Skin epidermis (tissue), 12 donors: ENCODE measurements at regions not wholly inside any gene's neighbourhood (a gene's known extent, or its start where the extent isn't known, plus 50 kb on each side); places are given as distances from the start of the nearest gene placed in this dataset.

Source experiments
- H3K27ac ChIP-seq, 21 experiments: fragments of 200-600 bp; sonication (generic) in 11 of 21; one replicate each; pipeline ENCODE4 v1.5.0; 2020; ENCODE audit warnings: mild to moderate bottlenecking in 3 of 21, inconsistent platforms in 2 of 21, moderate library complexity in 2 of 21
- H3K4me3 ChIP-seq, 7 experiments: fragments of 200-600 bp; sonication (generic) in 2 of 7; one replicate each; pipeline ENCODE4 v1.5.0; 2020; ENCODE audit warnings: inconsistent platforms in 2 of 7, mild to moderate bottlenecking in 2 of 7, moderate library complexity in 1 of 7

DNA sequence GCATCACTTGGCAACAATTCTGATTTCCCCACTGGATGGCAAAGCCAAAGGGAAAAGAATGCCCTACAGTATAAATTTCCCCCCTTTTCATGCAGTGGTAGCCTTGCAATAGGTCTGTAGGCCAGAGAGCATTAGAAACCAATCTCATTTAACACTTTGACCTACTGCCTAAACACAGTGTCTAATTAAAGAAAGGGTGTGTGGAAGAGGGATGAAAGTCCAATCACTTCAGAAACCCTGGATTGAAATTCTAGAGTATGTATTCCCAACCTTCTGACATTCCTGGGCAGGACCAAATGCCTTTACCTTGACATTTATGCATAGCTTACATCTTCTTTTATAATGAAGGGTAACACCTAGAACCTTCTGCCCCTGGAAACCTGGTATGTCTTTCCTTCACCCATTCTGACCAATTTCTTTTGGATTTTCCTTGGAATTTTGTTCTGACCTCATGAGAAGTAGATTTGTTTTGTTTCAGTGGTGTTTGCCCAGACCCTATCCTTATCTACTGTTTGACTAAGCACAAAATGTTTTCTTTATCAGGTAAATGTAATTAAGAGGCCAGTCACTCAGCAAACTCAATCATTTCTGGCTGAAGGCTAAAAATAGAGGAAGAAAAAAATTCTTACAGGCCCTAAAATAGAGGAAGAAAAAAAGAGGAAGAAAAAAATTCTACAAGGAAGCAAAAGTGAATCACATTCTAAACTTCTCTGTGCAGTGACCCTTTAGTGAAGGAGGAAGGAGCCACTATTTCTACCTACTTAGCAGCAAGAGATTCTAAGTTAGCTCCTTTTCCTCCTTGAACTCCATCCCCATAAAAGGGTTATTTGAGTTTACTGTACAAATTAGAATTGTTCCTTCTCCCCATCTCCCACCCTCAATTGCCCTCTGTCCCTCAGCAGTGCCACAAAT, 129.5 kb upstream of the DSCAM start:
- Histone ChIP-seq H3K4me3 (no peak overlapping the region), H3K27ac (no peak overlapping the region)

DNA sequence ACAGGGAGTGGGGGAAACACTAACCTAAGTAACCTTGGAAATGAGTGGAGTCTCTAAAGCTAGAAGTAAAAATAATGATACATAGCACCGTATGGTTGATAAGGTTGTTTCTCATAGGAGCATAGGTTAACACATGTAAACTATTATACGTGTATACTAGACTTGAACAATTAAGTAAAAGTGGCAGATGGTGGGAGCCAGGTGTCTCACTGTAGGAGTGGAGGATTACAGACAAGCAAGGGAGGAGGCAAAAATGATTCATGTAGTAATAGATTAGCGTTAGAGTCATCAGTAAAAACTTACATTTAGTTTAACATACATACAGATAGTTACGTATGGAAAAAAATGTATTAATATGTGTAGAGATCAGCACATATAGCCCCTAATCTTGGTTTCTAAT, 138.4 kb upstream of the DSCAM start:
- no peak overlapping the region for H3K27ac ChIP-seq

DNA sequence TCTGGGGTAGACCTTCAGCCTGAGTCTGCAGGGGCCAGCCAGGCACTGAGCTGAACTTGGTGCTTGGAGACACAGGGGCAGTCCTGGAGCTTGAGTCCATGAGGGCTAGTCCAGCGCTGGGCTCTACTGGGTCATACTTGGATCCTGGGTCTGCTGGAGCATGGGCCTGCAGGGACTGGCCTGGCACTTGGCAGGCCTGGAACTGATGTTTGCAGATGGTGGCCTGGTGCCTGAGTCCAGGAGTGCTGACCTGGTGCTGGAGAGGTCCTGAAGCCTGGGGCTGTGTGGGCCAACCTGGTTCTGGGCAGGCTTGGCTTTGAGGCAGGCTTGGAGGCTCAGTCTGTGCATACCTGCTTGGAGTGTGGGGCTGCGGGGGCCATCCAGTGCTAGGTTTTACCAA, 143.4 kb upstream of the DSCAM start:
- H3K4me3 ChIP-seq = no peak overlapping the region
- H3K27ac ChIP-seq = no peak overlapping the region

More for the DNA sequence above, 138.4 kb upstream of the DSCAM start:
- no peak overlapping the region for H3K4me3 ChIP-seq

DNA sequence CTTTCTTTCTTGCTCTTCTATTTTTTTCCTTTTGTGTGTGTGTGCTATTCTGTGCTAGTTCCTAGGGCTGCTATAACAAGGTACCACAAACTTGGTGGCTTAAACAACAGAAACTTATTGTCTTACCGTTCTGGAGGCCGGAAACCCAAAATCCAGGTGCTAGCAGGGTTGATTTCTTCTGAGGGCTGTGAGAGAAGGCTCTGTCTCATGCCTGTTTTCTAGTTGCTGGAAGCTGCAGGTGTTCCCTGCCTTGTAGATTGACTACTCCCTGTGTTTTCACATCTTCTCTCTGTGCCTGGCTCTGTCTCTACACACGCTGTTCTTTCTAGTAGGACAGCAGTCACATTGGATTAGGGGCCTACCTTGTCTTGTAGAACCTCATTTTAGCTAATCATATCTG, 150.9 kb upstream of the DSCAM start:
- Histone ChIP-seq H3K4me3 (no peak overlapping the region), H3K27ac (no peak overlapping the region)

DNA sequence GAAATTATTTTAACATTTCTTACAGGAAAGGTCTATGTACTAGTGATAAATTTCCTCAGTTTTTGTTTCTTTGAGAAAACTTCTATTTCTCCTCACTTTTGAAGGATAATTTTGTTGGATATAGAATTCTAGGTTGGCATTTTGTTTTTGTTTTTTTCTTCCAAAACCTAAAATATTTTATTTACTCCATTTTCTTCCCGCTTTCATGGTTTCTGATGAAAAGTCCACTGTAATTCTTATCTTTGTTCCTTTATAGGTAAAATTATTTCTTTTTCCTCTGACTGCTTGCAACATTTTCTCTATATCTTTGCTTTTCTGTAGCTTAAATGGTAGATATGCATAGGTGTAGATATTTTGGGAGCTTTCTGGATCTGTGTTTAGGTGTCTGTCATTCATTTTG, 153.9 kb upstream of the DSCAM start:
- H3K4me3 ChIP-seq = no peak overlapping the region

DNA sequence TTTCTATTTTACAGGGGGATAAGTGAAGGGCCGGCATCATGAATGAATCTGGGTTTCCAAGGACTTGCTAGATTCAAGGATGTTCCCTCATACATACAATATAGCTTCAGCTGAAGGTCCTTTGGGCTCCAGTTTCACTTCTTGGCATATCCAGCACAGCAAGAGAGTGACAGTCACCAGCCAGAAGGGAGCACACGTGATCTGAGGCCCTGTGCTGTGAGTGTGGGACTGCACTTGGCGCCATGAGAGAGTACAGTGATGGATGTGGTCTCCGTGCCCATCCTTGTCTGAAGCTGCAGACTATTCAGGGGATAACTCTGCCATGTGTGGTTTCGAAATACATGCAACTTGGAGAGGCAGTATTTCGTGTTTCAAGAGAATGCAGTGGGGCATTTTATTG, 159.7 kb upstream of the DSCAM start:
- Histone ChIP-seq H3K4me3 (no peak overlapping the region), H3K27ac (no peak overlapping the region)

More for the DNA sequence above, 153.9 kb upstream of the DSCAM start:
- H3K27ac ChIP-seq = no peak overlapping the region

DNA sequence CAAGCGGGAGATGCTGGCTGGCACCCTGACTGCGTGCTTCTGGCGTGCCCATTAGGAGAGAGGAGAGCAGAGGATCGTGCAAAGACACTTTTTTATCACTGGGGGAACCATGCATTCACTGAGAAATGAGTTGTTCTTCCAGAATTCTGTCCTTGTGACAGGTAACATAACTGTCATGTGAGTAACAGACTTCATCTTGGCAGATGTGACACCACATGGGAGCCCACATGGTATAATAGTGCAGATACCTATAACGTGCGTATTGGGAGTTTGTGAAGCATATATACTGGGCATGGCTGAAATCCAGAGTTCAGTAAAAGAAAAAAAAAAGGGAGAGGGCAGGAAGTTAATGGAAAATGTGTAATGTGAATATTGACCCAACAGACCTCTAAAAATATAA, 159.6 kb upstream of the BACE2 start:
- Histone ChIP-seq H3K27ac (no peak overlapping the region), H3K4me3 (no peak overlapping the region)

DNA sequence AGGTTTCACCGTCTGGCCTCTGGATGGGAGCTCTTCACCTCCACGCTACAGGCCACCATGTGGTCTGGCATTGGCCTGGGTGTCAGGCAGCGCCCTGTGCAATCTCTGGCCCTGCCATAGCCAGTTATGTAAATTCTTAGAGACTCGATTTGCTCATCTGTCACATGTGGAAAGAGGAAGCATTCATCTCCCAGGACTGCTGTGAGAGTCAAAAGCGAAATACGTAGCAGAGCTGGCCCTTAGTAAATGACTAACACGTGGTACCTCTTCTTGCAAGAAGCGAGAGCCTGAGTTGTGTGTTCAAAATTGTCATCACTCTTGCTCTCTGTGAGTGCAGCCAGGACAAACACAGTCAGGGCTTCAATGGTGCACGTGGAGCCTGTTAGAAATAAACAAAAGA, 159.0 kb upstream of the BACE2 start:
- no peak overlapping the region for H3K4me3 ChIP-seq
- H3K27ac ChIP-seq = no peak overlapping the region

DNA sequence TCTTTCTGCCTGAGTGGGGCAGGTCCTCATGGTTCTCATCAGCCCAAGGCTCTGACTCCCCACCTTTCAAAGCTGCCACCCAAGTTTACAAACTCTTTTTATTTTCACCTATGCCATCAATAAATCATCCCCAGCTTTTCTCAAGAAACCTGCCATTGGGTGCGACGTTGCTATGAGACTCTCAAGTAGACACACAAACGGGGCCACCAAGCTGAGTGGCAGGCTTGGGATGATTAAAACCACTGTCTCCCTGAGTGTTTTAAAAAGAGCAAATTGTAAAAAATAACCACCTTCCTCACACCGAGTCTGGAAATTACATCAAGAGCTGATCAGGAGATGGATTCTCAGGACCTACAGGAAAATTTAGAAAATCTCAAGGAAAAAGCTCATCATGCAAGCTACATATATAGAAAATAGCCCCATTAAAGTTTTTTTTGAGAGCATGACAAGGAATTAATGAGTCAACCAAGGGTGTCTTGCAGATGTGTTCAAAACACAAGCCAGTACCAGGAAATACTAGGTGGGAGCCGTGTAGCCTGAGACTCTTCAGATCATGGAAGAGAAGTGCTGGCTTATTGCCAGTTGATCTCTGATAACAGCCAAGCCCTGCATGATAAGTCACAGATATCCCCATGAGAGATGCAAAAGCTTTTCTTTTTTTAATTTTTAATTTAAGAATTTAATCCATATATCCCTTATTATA, 158.4 kb upstream of the BACE2 start:
- Histone ChIP-seq H3K4me3 (no peak overlapping the region), H3K27ac (no peak overlapping the region)

DNA sequence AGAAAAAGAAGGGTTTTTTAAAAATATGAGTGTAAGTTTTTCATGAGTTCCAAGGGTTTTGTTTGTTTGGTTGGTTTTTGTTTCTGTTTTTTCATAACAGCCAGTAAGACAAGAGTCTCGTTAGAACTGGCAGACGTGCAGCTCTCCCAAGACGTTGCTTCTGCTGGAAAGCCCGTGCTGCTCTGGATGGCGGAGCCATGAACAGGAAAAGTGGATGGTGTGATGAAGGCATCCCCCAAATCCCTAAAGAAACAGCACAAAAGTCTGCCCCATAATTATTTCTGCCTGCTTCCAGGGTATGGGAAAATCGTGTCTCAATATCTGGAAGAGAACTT, 157.9 kb upstream of the BACE2 start:
- H3K27ac ChIP-seq = no peak overlapping the region
- H3K4me3 ChIP-seq = no peak overlapping the region

DNA sequence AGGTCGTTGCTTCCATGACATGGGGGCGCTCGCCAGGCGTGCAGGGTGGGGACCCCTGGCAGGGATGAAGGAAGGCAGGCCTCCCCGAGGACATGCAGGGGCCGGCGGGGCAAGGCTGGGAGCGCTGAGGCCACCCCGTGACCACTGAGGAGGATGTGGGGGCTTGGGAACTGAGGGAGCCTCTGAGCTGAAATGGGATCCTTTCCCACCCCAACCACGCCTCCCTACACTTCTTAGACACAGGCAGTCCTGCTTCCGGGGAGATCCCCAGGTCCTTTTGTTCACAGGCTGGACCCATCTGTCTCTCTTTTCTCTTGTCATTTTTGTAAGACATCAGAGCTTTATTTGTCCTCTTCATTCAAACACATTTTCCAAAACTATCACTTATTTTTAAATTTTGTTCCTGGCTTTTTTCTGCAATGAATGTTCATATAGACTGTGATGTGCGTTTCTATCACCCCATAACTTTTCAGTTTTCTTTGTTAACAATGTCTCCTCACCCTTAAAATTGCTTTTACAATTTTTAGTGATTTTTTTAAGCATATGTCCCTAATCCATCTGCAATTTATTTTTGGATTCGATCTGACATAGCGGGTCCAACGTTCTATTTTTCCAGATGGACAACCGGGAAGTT, 156.7 kb upstream of the BACE2 start:
- Histone ChIP-seq H3K4me3 (no peak overlapping the region), H3K27ac (no peak overlapping the region)

DNA sequence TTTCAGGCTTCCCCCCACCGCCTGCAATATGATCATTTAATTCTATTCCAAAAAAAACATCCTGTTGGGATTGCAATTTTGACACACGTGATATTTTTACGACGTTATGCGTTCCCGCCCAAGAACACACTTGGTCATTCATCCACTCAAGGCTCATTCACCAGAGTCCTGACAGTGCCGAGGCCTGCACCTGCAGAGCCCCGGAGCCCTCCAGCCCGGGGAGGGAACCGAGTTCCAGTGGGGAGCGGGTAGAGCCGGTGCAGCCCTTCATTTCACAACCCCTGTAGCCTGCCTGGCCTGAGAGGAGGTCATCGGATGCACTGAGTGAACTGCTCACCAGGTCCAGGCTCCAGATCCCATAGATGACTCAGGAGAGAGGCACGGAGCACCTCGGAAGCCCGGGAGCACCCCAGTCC, 156.0 kb upstream of the BACE2 start:
- Histone ChIP-seq H3K4me3 (no peak overlapping the region), H3K27ac (no peak overlapping the region)

DNA sequence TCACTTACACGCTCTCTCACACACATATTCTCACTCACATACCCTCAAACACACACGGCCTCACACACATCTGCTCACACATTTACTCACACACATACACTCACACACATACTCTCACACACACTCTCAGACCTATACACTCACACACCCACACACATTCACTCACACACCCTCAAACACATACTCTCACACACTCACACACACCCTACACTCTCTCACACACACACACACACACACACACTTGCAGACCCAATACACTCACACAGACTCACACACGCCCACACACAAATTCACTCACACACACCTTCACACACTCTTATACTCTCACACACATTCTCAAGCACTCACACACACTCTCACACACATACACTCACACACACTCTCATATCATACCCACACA, 155.5 kb upstream of the BACE2 start:
- H3K4me3 ChIP-seq = no peak overlapping the region
- H3K27ac ChIP-seq = no peak overlapping the region

DNA sequence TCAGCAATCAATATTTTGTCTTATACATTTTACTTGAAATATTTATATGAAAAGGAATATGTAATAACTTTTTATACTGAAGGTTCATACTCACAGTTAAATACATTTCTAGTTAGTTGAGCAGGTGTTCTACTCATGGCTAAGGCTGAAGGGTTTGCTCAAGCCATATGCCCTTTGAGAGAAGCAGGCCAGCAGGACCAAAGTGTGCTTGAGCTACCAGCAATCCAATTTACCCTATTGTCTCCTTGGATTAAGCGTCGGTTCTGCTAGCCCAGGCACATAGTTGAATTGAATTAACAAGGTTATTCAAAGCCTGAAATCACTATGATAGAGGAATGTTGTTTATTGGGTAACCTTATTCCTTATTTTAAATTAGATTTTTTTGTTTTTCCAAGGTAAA, 151.5 kb upstream of the BACE2 start:
- Histone ChIP-seq H3K27ac (no peak overlapping the region), H3K4me3 (no peak overlapping the region)

DNA sequence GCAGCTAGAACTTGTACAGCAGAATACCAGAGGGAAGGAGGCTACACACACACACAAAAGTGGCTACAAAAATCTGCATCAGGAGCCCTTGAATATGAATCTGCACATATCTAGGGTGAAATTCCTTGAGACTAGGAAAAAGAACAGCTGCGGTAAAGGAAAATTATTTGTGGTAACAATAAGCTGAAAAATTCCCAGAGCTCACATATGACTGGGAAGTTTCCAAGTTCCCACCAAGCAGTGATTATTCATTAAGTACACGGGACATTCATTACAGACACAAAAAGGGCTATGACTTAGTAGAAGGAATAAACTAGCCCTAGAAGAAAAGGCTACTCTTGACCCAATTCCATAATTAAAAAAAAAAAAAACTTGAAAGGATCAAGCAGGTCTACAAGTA, 149.5 kb upstream of the BACE2 start:
- Histone ChIP-seq H3K27ac (no peak overlapping the region), H3K4me3 (no peak overlapping the region)

DNA sequence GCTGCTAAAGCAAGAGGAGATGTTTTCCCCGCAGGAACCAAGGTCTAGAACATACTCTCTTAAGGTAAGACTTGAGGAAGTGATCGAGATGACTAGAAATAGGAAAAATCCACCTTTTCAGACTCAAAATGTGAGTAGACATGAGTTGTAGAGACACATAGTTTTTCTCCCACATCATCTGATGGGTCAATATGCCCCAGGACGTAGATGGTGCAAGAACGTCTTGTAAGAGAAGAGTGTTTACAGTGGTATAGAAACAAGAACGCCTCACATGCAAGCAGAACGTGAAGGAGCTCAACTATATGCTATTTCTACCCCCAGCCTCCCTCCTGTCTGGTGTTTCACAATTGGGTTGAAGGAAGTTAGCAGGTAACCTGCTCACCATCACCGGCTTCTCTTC, 144.0 kb upstream of the BACE2 start:
- Histone ChIP-seq H3K27ac (no peak overlapping the region), H3K4me3 (no peak overlapping the region)

DNA sequence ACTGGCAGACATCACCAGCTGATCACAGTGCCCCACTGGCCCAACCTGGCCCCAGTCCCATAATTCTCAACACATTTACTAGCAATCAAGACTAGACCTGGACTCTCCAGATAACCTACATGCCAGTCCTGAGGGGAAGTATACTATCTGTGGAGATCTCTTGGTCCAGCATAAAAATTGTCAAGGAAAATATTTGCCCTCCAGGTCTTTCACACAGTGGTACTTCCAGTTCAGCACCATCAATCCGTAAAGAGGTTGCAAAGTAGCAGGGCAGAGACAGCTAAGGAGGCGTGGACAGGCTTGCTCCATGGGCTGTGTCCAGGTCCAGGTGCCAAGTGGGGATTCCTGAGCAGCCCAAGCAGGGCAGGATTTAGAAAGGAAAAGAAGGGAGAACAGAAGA, 143.6 kb upstream of the BACE2 start:
- no peak overlapping the region for H3K27ac ChIP-seq
- no peak overlapping the region for H3K4me3 ChIP-seq

DNA sequence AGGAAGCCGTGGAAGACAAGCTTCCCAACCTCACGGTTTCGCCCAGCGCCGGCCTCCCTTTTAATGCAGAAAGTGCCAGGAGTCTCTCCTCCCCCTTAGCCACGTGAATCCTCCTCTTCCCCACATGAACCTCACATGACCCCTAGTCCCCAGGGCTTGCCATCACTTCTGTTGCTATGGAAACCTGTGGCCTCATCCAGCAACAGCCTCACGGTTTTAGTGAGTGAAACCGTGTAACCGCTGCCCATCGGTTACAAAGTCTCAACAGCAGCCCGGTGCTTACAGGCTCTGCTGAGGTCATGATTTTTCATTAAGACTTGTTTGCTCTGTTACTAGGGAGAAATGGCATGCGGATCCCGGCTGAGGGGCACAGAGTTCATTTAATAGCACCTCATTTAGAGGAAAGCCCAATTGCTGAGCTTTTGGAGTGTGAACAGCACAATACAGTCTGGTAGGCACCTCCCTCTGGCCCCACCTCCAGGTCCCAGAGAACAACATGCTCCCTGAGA, 143.2 kb upstream of the BACE2 start:
- H3K27ac ChIP-seq = no peak overlapping the region
- no peak overlapping the region for H3K4me3 ChIP-seq

DNA sequence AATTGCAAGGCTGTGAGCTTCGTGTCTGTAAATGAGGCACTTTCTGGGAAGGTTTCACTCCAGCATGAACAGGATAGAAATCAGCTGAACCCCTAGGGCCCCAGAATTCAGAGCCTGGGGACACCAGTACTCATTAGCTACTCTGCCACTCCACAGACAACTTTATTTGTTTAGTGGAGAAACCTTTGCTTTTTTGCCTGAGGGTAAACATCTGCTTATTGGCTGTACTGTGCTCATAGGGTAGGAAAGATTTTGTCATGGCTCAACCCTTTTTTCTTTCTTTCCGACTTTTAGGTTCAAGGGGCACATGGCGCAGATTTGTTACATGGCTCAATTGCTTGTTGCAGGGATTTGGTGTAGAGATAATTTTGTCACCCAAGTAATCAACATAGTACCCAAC, 138.4 kb upstream of the BACE2 start:
- Histone ChIP-seq H3K4me3 (no peak overlapping the region), H3K27ac (no peak overlapping the region)

DNA sequence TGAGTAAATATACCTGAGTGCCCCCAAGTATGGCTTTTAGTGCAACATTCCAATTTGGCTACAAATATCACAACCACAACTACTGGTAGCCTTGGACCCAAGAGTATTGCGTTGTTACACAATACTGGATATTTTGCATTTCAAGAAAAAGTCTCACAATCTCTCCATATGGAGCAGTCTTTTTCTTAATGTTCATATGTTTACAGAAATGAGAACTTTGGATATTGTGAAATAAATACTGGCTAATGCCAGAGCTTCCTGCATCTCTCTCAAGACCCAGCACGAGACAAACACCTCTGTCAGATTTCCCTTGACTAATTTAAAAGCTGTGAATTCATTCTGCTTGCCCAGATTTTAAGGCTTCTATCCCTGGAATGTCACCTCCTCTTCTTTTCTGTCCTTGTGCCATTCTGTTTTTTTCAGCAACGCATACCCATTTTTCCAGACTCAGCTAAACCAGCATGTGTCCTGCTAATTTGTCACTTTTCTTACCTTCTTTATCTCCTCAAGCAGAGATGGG, 136.2 kb upstream of the BACE2 start:
- no peak overlapping the region for H3K4me3 ChIP-seq
- H3K27ac ChIP-seq = no peak overlapping the region

DNA sequence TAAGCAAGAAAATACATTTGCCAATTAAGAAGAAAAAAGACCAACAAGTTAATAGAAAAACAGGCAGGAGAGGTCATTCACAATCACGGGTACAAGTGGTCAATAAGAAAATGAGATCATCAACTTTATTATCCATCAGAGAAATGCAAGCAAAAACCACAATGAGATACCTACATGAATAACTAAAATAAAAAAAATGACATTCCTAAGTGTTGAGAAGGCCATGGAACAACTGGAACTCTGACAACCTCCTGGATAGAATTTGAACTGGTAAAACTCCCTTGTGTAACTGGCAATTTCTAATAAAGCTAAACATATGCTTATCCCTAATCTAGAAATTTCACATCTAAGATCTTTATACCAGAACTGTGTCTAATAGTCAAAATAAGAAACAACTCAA, 135.4 kb upstream of the BACE2 start:
- no peak overlapping the region for H3K27ac ChIP-seq
- H3K4me3 ChIP-seq = no peak overlapping the region
